OCI-LY7 (cell line): ENCODE measurements at regions not wholly inside any gene's neighbourhood (a gene's known extent, or its start where the extent isn't known, plus 50 kb on each side); places are given as distances from the start of the nearest gene placed in this dataset.

Source experiments
- BruUV-seq: library from RNA; stranded (reverse); fragments of 400-500 nt; replicated peaks from 2 replicates; lab custom pipeline; 2021; lab: Mats Ljungman, UMichigan
- CTCF ChIA-PET: fragments of 300-600 bp; sonication (Branson Sonifier 250); formaldehyde crosslinking; loops from one replicate; lab custom pipeline; 2022; ENCODE audit warnings: antibody characterized with exemption; ENCODE audit not compliant: unreplicated experiment; lab: Charles Lee
- POLR2A ChIA-PET: fragments of 300-600 bp; sonication (Branson Sonifier 250); formaldehyde crosslinking; loops from one replicate; lab custom pipeline; 2022; ENCODE audit warnings: antibody characterized with exemption; lab: Charles Lee
- DNase-seq: peaks from one replicate; pipeline ENCODE4 v3.0.0-alpha.2; 2015; ENCODE audit warnings: low spot score
- H2AFZ ChIP-seq: fragments of 200-600 bp; sonication (generic), shearing (Covaris generic); 2 replicates; pipeline ENCODE4 v1.6.1; 2014; ENCODE audit warnings: mild to moderate bottlenecking, antibody characterized with exemption, low read length, moderate library complexity
- H3K27ac ChIP-seq: fragments of 200-600 bp; sonication (generic); 2 replicates; pipeline ENCODE4 v1.5.1; 2014; ENCODE audit warnings: mixed run types, low read depth, mild to moderate bottlenecking, moderate library complexity, low read length, inconsistent platforms; ENCODE audit not compliant: poor library complexity, severe bottlenecking
- H3K36me3 ChIP-seq: fragments of 200-600 bp; sonication (generic); 2 replicates; pipeline ENCODE4 v1.6.1; 2014; ENCODE audit warnings: mild to moderate bottlenecking, antibody characterized with exemption, low read length, moderate library complexity, mixed read lengths; ENCODE audit not compliant: insufficient read depth
- H3K4me1 ChIP-seq: fragments of 200-600 bp; sonication (generic); 2 replicates; pipeline ENCODE4 v1.5.1; 2014; ENCODE audit warnings: mild to moderate bottlenecking, low read length; ENCODE audit not compliant: insufficient read depth, poor library complexity, severe bottlenecking
- H3K4me2 ChIP-seq: fragments of 200-600 bp; sonication (generic); 2 replicates; pipeline ENCODE4 v1.6.1; 2014; ENCODE audit warnings: mild to moderate bottlenecking, low read length
- H3K4me3 ChIP-seq: fragments of 200-600 bp; sonication (generic); 2 replicates; pipeline ENCODE4 v1.5.1; 2014; ENCODE audit warnings: mild to moderate bottlenecking, low read depth, low read length; ENCODE audit not compliant: poor library complexity, severe bottlenecking
- H3K79me2 ChIP-seq: fragments of 200-600 bp; sonication (generic); 2 replicates; pipeline ENCODE4 v1.6.1; 2016; ENCODE audit warnings: low read depth, mild to moderate bottlenecking, low read length, moderate library complexity, mixed read lengths; ENCODE audit not compliant: insufficient read depth
- H3K9me2 ChIP-seq: fragments of 200-600 bp; sonication (generic); 2 replicates; pipeline ENCODE4 v1.6.1; 2016; ENCODE audit warnings: mild to moderate bottlenecking, low read length, mixed read lengths; ENCODE audit not compliant: insufficient read depth
- H3K9me3 ChIP-seq: fragments of 200-600 bp; sonication (generic); 2 replicates; pipeline ENCODE4 v1.6.1; 2014; ENCODE audit warnings: mild to moderate bottlenecking, mixed run types, low read length, mixed read lengths
- H4K20me1 ChIP-seq: fragments of 200-600 bp; sonication (generic); 2 replicates; pipeline ENCODE4 v1.6.1; 2014; ENCODE audit warnings: mild to moderate bottlenecking, antibody characterized with exemption, low read length, moderate library complexity, mixed read lengths; ENCODE audit not compliant: insufficient read depth
- EZH2phosphoT487 ChIP-seq: fragments of 200-600 bp; sonication (generic); IDR thresholded peaks from 2 replicates; pipeline ENCODE4 v1.6.1; 2018; ENCODE audit warnings: low read depth, borderline replicate concordance, mild to moderate bottlenecking, mixed run types, antibody characterized with exemption, low read length, moderate library complexity, mixed read lengths
- intact Hi-C: fragments of 100-400 bp; cut with micrococcal nuclease; formaldehyde crosslinking; loops from one replicate; pipeline ENCODE4 v1.10.0; 2022; ENCODE audit not compliant: unreplicated experiment
- TF ChIP-seq, protein P1 (sequence below): fragments of 200-600 bp; sonication (generic); conservative IDR thresholded peaks from 2 replicates; pipeline ENCODE4 v1.5.1; 2014; ENCODE audit warnings: mild to moderate bottlenecking, antibody characterized with exemption, low read length, moderate library complexity, mixed read lengths

DNA sequence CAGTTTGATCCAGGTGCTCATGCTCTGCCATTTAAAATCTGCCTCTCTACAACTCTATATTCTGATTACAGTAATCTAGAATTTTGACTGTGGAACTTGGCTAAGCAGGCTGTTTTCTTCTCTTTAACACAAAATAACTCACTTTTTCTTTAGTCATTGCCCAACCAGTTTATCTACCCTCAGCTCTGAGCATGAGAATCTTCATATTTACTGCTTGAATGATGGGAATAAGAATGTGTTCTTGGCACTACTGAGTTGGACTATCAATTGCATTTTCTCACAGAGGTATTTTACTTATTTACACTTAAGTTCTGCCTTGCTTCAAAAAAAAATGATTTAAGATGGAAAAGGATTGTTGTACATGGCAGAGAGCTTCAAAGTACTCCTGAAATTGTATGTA, 301.1 kb downstream of the CCDC85A start:
- no peaks in the 10 kb centered on the region for H3K9me2 ChIP-seq
- no peaks in the 10 kb centered on the region for H3K79me2 ChIP-seq
- no peaks in the 10 kb centered on the region for H3K36me3 ChIP-seq
- no peaks in the 10 kb centered on the region for H4K20me1 ChIP-seq
- no peak overlapping the region for H3K27ac ChIP-seq
- ChIA-PET CTCF (no interaction called here), POLR2A (interaction anchor here (0.5 to 0.7 kb wide), 2 partner anchors 9 to 76 kb away, joined by 3 read pairs; no protein-coding TSS in a partner anchor)
- no peak overlapping the region for H3K4me2 ChIP-seq
- BruUV-seq = no TSS peak
- no peaks in the 10 kb centered on the region for H3K4me1 ChIP-seq
- TF ChIP-seq EZH2phosphoT487 = no peak
- TF ChIP-seq, protein P1, sequence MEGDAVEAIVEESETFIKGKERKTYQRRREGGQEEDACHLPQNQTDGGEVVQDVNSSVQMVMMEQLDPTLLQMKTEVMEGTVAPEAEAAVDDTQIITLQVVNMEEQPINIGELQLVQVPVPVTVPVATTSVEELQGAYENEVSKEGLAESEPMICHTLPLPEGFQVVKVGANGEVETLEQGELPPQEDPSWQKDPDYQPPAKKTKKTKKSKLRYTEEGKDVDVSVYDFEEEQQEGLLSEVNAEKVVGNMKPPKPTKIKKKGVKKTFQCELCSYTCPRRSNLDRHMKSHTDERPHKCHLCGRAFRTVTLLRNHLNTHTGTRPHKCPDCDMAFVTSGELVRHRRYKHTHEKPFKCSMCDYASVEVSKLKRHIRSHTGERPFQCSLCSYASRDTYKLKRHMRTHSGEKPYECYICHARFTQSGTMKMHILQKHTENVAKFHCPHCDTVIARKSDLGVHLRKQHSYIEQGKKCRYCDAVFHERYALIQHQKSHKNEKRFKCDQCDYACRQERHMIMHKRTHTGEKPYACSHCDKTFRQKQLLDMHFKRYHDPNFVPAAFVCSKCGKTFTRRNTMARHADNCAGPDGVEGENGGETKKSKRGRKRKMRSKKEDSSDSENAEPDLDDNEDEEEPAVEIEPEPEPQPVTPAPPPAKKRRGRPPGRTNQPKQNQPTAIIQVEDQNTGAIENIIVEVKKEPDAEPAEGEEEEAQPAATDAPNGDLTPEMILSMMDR = no peak
- H3K4me3 ChIP-seq = no peak overlapping the region
- DNase-seq = no peak
- intact Hi-C loops = no loop called here
- no peaks in the 10 kb centered on the region for H3K9me3 ChIP-seq
- no peak overlapping the region for H2AFZ ChIP-seq

DNA sequence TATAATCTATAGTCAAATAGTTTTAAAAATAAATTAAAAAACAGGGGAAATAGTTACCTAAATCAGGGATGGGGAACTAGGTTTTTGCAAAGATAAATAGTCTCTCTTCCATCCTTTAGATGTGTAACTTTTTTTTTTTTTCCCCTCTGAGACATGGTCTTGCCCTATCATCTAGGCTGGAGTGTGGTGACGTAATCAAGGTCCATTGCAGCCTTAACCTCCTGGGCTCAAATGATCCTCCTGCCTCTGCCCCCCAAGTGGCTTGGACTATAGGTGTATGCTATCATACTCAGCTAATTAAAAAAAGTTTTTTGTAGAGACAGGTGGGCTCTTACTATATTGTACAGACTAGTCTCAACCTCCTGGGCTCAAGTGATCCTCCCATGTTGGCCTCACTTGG, 316.5 kb downstream of the CCDC85A start:
- H3K4me2 ChIP-seq = no peak overlapping the region
- no peaks in the 10 kb centered on the region for H3K9me3 ChIP-seq
- TF ChIP-seq, protein P1 = no peak
- no peak for TF ChIP-seq EZH2phosphoT487
- H3K9me2 ChIP-seq = no peaks in the 10 kb centered on the region
- ChIA-PET CTCF (no interaction called here), POLR2A (no interaction called here)
- no peak overlapping the region for H3K4me3 ChIP-seq
- H4K20me1 ChIP-seq = no peaks in the 10 kb centered on the region
- H2AFZ ChIP-seq = no peak overlapping the region
- no peaks in the 10 kb centered on the region for H3K79me2 ChIP-seq
- DNase-seq = no peak
- no peaks in the 10 kb centered on the region for H3K4me1 ChIP-seq
- no peaks in the 10 kb centered on the region for H3K36me3 ChIP-seq
- intact Hi-C loops = no loop called here
- H3K27ac ChIP-seq = no peak overlapping the region
- no TSS peak for BruUV-seq

DNA sequence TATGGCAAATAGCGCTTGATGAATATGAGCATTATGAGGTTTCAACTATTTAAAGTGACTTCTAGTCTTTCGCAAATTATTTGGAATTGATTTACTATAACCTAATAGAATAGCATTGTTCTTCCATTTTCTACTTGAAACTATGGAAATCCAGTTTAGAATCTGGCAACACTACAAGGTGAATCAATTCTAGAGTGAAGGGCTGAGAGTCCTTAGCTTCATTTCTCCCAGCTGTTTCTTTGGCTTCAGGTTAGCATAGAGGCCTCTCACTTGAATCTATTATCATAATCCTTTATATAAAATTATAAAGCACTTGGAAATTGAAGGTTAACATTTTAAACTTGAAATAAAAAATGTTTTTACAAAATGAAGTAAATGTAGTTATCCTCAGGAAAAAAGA, 318.8 kb downstream of the CCDC85A start:
- Histone ChIP-seq H3K4me3 (no peak overlapping the region), H3K9me3 (no peaks in the 10 kb centered on the region), H4K20me1 (no peaks in the 10 kb centered on the region), H3K36me3 (no peaks in the 10 kb centered on the region), H3K4me2 (no peak overlapping the region), H3K4me1 (no peaks in the 10 kb centered on the region), H3K9me2 (no peaks in the 10 kb centered on the region), H3K27ac (no peak overlapping the region), H2AFZ (no peak overlapping the region), H3K79me2 (no peaks in the 10 kb centered on the region)
- no peak for DNase-seq
- intact Hi-C loops = no loop called here
- CTCF ChIA-PET = no interaction called here
- BruUV-seq = no TSS peak
- POLR2A ChIA-PET = no interaction called here
- TF ChIP-seq EZH2phosphoT487 = no peak
